Loucy (cell line): ENCODE measurements at regions not wholly inside any gene's neighbourhood (a gene's known extent, or its start where the extent isn't known, plus 50 kb on each side); places are given as distances from the start of the nearest gene placed in this dataset.

ENCODE experiments used
- CTCF ChIP-seq: fragments of 200-600 bp; sonication (generic); conservative IDR thresholded peaks from 2 replicates; pipeline ENCODE4 v1.5.1; 2014; ENCODE audit warnings: mild to moderate bottlenecking, antibody characterized with exemption, low read length
- EZH2phosphoT487 ChIP-seq: fragments of 200-600 bp; IDR thresholded peaks from 2 replicates; pipeline ENCODE4 v1.6.1; 2018; ENCODE audit warnings: antibody characterized with exemption, mild to moderate bottlenecking, moderate library complexity, borderline replicate concordance

DNA sequence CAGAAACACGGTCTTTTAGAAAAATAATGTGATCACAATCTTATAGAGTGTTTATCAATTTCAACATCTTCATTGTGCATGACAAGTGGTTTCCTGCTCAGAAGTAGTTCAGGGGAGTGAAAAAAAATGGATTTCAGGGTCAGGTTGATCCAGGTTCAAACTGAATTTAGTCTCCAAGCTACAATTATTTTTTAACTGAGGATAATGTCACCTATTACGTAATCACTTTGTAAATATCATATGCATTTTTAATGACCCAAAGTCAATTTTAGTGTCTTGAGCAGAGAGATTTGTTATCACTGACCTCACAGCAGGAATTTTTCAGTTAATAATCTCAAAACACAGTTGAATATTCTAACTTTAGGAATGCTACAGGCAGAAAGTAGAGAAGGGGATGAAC is 627.2 kb upstream of the LUZP2 start:
- TF ChIP-seq CTCF, result no peak
- TF ChIP-seq EZH2phosphoT487, result no peak
